Loucy (cell line): ENCODE measurements at regions not wholly inside any gene's neighbourhood (a gene's known extent, or its start where the extent isn't known, plus 50 kb on each side); places are given as distances from the start of the nearest gene placed in this dataset.

Source experiments
- H2AFZ ChIP-seq: fragments of 200-600 bp; sonication (generic); 2 replicates; pipeline ENCODE4 v1.6.0; 2016; ENCODE audit warnings: antibody characterized with exemption, mild to moderate bottlenecking, low read length, moderate library complexity
- H3F3A ChIP-seq: fragments of 200-600 bp; 2 replicates; pipeline ENCODE4 v1.6.0; 2016; ENCODE audit warnings: antibody characterized with exemption, low read depth, mild to moderate bottlenecking
- H3K27me3 ChIP-seq: fragments of 200-600 bp; sonication (generic); 2 replicates; pipeline ENCODE4 v1.6.1; 2014; ENCODE audit warnings: low read length, mild to moderate bottlenecking; ENCODE audit not compliant: insufficient read depth, poor library complexity, severe bottlenecking
- H3K36me3 ChIP-seq: fragments of 200-600 bp; sonication (generic); 2 replicates; pipeline ENCODE4 v1.6.1; 2016; ENCODE audit warnings: low read length; ENCODE audit not compliant: insufficient read depth
- H3K4me1 ChIP-seq: fragments of 200-600 bp; sonication (generic); 2 replicates; pipeline ENCODE4 v1.5.1; 2014; ENCODE audit warnings: low read length, mild to moderate bottlenecking; ENCODE audit not compliant: insufficient read depth, poor library complexity, severe bottlenecking
- H3K4me2 ChIP-seq: fragments of 200-600 bp; sonication (generic); 2 replicates; pipeline ENCODE4 v1.6.0; 2014; ENCODE audit warnings: antibody characterized with exemption, low read length, low read depth, mild to moderate bottlenecking; ENCODE audit not compliant: poor library complexity, severe bottlenecking
- H3K4me3 ChIP-seq: fragments of 200-600 bp; sonication (generic); 2 replicates; pipeline ENCODE4 v1.5.1; 2014; ENCODE audit warnings: low read length, mild to moderate bottlenecking, mixed read lengths; ENCODE audit not compliant: poor library complexity, severe bottlenecking
- H3K79me2 ChIP-seq: fragments of 200-600 bp; sonication (generic); 2 replicates; pipeline ENCODE4 v1.6.1; 2014; ENCODE audit warnings: low read length; ENCODE audit not compliant: insufficient read depth
- H3K9ac ChIP-seq: fragments of 200-600 bp; sonication (generic); 2 replicates; pipeline ENCODE4 v1.6.0; 2014; ENCODE audit warnings: mild to moderate bottlenecking, low read depth, low read length, moderate library complexity; ENCODE audit not compliant: poor library complexity, severe bottlenecking
- H3K9me2 ChIP-seq: fragments of 200-600 bp; sonication (generic); replicated peaks from 2 replicates; pipeline ENCODE4 v1.6.1; 2016; ENCODE audit warnings: low read depth, low read length, mixed read lengths
- H3K9me3 ChIP-seq: fragments of 200-600 bp; sonication (generic); 2 replicates; pipeline ENCODE4 v1.6.1; 2014; ENCODE audit warnings: mild to moderate bottlenecking, antibody characterized with exemption, low read length, low read depth; ENCODE audit not compliant: insufficient read depth
- H4K20me1 ChIP-seq: fragments of 200-600 bp; sonication (generic); 2 replicates; pipeline ENCODE4 v1.6.0; 2014; ENCODE audit warnings: antibody characterized with exemption, low read length, mild to moderate bottlenecking; ENCODE audit not compliant: insufficient read depth, poor library complexity, severe bottlenecking
- EZH2phosphoT487 ChIP-seq: fragments of 200-600 bp; IDR thresholded peaks from 2 replicates; pipeline ENCODE4 v1.6.1; 2018; ENCODE audit warnings: antibody characterized with exemption, mild to moderate bottlenecking, moderate library complexity, borderline replicate concordance
- TF ChIP-seq, protein P1 (sequence below): fragments of 200-600 bp; sonication (generic); conservative IDR thresholded peaks from 2 replicates; pipeline ENCODE4 v1.5.1; 2014; ENCODE audit warnings: mild to moderate bottlenecking, antibody characterized with exemption, low read length

DNA sequence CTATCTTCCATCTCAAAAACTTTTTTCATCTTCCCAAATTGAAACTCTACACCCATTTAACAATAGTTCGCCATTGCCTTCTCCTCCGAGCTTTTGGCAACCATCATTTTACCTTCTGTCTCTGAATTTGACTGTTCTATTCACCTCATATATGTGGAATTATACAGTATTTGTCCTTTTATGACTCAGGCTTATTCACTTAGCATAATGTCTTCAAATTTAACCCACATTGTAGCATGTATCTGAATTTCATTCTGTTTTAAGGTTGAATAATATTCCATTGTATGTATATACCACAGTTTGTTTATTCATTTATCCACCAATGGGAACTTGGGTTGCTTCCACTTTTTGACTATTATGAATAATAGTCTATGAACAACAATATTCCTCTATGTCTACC, 233.9 kb downstream of the GPD2 start:
- Histone ChIP-seq H3K9ac (no peak overlapping the region), H3K79me2 (no peaks in the 10 kb centered on the region), H3K27me3 (no peaks in the 10 kb centered on the region), H3F3A (no peaks in the 10 kb centered on the region), H2AFZ (no peak overlapping the region), H4K20me1 (no peaks in the 10 kb centered on the region), H3K4me3 (no peak overlapping the region), H3K4me1 (no peaks in the 10 kb centered on the region), H3K9me3 (no peaks in the 10 kb centered on the region), H3K4me2 (no peak overlapping the region), H3K9me2 (no peaks in the 10 kb centered on the region), H3K36me3 (no peaks in the 10 kb centered on the region)
- TF ChIP-seq, protein P1, sequence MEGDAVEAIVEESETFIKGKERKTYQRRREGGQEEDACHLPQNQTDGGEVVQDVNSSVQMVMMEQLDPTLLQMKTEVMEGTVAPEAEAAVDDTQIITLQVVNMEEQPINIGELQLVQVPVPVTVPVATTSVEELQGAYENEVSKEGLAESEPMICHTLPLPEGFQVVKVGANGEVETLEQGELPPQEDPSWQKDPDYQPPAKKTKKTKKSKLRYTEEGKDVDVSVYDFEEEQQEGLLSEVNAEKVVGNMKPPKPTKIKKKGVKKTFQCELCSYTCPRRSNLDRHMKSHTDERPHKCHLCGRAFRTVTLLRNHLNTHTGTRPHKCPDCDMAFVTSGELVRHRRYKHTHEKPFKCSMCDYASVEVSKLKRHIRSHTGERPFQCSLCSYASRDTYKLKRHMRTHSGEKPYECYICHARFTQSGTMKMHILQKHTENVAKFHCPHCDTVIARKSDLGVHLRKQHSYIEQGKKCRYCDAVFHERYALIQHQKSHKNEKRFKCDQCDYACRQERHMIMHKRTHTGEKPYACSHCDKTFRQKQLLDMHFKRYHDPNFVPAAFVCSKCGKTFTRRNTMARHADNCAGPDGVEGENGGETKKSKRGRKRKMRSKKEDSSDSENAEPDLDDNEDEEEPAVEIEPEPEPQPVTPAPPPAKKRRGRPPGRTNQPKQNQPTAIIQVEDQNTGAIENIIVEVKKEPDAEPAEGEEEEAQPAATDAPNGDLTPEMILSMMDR: no peak
- no peak for TF ChIP-seq EZH2phosphoT487

DNA sequence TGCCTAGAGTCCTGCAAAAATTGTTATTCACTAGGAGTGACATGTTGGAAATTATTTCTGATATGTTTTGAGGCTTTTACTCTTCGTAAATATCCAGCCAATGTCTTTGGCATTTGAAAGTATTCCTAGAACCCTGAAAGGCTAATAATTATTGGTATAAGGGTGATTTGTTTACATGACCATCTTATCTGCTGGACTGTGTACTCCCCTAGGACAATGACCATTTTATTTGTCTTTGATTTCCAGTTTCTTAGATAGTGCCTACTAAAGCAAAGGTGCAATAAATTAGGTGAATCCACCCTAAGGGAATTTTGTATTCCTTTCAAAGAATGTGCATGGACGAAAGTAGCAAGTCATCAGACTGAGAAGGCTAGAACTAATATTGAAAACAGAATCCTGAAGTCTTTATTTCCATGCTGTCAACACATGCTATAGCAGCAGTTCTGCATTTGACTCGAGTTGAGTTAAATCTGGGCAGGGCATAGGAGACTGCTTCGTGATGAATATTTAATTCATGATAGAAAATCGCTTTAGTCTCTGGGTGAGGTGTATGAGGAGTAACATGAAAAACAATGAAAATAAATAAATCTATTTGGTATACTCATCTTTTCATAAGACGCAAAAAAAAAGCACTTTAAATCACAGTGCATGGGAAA, 235.7 kb downstream of the GPD2 start:
- Histone ChIP-seq H3K79me2 (no peaks in the 10 kb centered on the region), H3K4me3 (no peak overlapping the region), H2AFZ (no peak overlapping the region), H3K9ac (no peak overlapping the region), H3K4me1 (no peaks in the 10 kb centered on the region), H3K9me2 (no peaks in the 10 kb centered on the region), H3K36me3 (no peaks in the 10 kb centered on the region), H3F3A (no peaks in the 10 kb centered on the region), H4K20me1 (no peaks in the 10 kb centered on the region), H3K4me2 (no peak overlapping the region), H3K9me3 (no peaks in the 10 kb centered on the region), H3K27me3 (no peaks in the 10 kb centered on the region)
- TF ChIP-seq, protein P1: no peak
- no peak for TF ChIP-seq EZH2phosphoT487

DNA sequence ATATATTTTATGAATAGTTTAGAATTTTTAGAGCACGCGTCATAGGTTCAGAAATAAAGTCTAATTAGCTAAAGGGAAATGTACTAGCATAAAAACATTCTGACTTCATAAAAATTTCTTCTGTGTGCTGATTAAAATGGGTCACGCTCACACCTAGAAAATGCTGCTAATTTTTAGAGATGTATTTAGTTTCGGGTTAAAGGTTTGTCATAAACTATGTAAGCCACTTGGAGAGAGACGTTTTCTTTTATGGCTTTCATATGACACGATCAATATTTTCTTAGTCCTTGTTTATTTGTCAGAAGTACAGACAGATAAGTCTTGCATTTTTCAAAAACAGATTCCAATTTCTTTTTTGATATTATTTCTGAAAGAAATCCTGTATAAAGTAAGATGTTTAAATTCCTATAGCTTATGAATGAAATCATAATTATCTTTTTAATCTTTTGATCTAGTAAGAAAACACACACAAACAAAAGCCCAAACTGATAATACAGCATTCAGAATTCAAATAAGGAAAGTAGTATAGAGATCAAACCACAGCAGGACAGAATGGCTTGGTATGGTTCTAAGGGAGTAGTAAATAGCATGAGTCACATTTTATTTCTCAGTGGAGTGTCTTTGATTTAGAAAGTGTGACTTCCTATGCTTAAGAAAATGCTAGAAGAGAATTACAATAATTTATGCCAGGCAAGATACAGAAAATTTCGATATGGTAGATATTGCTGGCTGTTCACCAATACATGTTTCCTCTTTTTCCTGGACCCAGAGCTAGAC, 236.6 kb downstream of the GPD2 start:
- H3K36me3 ChIP-seq: no peaks in the 10 kb centered on the region
- H3F3A ChIP-seq: no peaks in the 10 kb centered on the region
- H3K9ac ChIP-seq: no peak overlapping the region
- H3K4me1 ChIP-seq: no peaks in the 10 kb centered on the region
- no peak overlapping the region for H2AFZ ChIP-seq
- H3K79me2 ChIP-seq: no peaks in the 10 kb centered on the region
- no peaks in the 10 kb centered on the region for H3K9me3 ChIP-seq
- no peaks in the 10 kb centered on the region for H4K20me1 ChIP-seq
- H3K27me3 ChIP-seq: no peaks in the 10 kb centered on the region
- no peak for TF ChIP-seq EZH2phosphoT487
- TF ChIP-seq, protein P1: no peak
- no peak overlapping the region for H3K4me2 ChIP-seq
- H3K4me3 ChIP-seq: no peak overlapping the region
- H3K9me2 ChIP-seq: no peaks in the 10 kb centered on the region
